HG03571 (cell line): ENCODE measurements at regions not wholly inside any gene's neighbourhood (a gene's known extent, or its start where the extent isn't known, plus 50 kb on each side); places are given as distances from the start of the nearest gene placed in this dataset.

Experiments used
- ATAC-seq: cut with Tn5 transposase; IDR thresholded peaks from one replicate; pipeline ENCODE4 v1.9.1; 2021; ENCODE audit not compliant: unreplicated experiment

DNA sequence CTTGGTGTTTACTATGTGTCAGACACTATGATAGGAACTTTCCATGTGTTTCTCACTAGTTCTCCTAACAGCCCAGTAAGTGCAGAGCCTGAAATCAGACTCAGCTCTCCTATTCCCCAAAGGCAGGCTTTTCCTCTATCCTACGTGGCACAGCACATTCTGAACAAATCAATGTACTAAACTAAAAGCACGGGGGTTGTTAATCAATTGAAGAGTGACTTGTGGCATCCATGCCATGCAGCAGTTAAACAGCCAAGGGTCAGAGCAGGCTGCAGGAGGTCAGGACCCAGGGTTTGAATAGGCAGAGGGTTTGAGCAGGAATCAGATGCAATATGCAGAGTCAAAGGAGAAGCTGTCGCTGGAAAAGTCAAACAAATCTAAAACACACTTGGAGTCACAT is 289.7 kb upstream of the LDB2 start:
- no peak for ATAC-seq

DNA sequence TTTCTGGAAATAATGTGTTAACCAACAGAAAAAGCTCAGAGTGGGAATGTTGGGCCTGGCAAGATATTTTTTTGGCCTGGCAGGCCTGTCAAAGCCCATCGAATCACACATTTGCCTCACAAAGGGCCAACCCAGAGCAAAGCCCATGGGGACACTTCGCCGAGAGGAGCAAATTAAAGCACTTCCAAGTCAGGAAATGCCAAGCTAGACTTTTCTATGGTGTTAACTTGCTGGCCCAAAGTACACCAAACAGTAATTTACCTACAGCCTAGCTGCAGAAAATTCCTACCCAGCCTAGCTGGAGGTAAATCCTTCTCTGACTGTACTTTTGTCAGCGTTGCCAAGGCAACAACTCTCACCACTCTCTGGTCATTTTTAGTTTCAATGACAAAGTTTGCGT is 288.6 kb upstream of the LDB2 start:
- no peak for ATAC-seq

DNA sequence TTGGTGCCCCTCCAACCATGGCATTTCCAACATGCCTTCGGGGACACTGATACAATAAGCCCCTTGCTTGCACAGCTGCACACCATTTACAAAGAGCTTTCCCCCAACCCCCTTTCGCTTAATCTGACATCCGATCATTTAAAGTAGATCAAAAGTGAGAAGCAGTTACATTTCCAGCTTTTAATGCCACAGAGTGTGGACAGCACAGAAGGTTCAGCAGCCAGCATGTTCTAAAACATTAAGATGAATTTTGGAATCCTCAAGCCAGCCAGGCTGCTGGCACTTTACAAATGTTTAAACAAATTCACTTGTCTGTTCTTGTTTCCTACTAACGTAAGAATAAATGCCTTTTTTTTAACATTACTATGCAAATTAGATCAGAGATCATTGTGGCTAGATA is 284.4 kb upstream of the LDB2 start:
- ATAC-seq = no peak

DNA sequence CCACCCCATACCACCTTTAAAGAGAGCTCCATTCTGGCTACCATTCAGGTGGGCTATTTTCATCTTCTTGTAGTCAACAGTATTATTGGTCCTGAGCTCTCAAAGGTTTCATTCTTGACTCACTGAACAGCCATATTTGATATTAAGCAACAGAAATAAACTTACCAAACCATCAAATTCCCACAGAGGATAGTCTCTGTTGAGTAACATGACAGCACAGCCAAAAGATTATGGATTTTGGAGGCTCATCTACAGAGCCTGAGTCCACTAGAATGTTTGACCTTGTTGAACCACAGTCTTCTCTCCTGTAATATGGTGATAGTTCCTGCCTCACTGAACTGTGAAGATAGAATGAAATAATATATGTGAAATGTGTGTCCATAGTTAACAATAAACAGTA is 276.3 kb upstream of the LDB2 start:
- ATAC-seq = no peak

DNA sequence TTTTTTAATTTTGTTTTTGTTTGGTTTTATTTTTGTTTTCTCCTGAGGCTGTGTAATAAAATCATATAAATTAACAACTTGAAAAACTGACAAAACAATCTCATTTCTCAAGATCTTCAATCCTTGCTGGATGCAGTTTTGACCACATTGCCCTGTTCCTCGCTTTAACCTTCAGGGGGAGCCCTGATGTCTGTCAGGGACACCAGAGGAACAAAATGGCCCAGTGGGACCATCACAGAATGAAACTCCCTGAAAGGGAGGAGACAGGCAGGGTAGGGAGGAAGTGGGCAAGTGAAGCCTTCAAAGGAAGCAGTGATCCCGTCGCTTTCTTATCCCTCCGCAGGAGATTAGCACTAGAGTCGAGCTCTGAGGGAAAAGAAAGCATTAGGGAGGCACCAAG is 274.9 kb upstream of the LDB2 start:
- no peak for ATAC-seq

DNA sequence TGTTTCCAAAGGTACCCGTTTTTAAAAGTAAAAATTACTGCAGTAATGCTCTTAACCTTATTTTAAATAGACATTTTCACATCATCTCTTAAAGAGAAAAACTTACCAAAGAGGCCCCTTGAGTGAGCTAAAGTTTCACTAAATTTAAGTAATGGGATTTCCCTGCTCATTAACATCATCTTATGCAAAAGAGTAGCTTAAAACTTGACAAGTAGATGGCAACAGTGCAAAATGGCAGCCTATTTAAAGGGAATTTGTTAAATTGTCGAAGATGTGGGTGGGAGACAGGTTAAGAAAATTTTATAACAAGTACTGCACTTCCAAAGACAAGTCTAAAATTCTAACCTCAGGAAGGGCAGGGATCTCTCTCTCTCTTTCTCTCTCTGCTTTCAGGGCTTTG is 271.7 kb upstream of the LDB2 start:
- no peak for ATAC-seq

DNA sequence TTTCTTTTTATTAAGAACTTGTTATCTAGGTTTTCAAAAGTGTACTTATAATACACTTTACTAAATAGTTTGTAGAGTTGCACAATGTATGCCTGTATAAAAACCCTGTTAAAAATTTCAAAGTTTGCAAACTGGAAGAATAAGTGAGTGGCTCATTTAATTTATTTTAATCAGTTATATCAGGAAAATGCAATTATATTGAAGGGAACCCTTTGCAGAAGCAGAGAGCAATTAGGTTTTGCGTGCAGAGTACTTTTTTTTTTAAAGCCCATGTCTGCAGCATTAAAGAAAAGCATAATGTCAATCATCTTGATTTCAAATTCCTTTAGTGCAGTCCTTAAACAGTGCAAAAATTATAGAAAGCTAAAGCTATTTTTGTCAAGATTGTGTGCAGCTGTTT is 271.3 kb upstream of the LDB2 start:
- ATAC-seq = no peak

DNA sequence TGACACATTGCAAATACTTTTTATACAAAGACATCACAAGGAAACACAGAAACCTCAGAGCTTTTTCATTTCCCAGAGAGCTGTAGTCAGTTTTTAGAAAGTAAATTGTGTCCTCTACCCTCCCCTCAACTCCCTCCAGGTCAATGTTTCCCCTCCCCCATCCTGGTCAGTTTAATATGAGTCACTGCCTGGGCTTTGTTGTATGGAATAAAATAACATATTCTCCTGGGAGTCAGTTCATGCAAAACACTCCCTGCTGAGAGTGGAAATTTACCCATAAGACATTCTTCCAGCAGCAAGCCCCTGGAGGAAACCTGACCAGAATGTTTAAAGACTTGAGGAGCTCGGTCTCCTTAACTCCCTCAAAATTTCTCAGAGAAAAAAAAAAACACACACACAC is 270.1 kb upstream of the LDB2 start:
- no peak for ATAC-seq

DNA sequence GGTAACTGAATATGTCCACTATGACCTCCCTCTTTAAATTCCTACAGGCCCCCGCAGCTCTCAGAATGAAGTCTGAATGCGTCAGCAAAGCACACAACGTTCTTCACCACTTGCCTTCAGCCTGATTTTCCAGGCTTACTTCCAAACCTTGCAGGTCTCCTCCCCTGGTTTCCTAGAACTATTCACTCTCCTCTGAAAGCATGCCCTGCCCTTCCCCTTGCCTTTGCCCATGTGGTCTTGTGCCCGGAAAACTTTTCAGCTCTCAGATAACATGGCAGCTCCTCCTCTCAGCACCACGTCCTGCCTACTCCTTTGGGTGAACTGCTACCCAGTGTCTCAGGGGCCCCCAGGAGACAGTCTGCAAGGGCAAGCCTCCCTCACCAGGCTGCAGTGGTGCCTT is 268.5 kb upstream of the LDB2 start:
- ATAC-seq = no peak

DNA sequence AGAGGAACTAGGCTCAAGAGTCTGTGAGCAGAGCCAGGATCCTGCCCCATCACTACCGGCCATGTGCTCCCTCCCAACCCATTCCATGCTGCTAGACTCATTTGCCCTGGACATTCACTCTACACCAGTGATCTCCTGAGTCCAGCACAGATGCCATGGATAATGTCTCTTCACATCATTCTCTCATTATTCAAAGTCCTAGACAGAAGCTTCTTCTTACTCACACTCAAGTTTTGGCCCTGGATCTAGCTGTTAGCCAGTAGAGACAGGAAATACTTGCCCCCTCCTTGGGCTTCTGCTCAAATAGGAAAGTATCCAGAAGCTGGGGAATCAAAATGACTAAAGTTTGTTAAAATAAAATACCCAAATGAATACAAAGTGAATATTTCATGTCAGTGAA is 266.8 kb upstream of the LDB2 start:
- no peak for ATAC-seq

DNA sequence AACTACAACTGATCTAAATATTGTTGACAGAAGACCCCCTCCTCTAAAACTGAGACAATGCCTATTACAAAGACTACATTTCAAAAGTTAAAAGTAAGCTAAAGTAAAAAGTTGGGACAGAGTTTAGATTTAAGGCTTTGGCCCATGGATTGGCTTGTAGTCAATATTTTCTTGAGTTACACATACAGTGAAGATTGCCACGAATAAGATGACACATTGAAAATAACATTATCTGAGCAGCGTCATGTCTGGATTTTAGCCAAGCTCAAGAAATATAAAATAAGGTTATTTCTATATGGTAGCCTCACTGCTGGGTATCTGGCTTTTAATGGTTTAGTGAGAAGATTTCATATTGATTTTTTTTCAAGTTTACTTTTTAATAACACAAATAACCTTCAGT is 266.2 kb upstream of the LDB2 start:
- no peak for ATAC-seq

DNA sequence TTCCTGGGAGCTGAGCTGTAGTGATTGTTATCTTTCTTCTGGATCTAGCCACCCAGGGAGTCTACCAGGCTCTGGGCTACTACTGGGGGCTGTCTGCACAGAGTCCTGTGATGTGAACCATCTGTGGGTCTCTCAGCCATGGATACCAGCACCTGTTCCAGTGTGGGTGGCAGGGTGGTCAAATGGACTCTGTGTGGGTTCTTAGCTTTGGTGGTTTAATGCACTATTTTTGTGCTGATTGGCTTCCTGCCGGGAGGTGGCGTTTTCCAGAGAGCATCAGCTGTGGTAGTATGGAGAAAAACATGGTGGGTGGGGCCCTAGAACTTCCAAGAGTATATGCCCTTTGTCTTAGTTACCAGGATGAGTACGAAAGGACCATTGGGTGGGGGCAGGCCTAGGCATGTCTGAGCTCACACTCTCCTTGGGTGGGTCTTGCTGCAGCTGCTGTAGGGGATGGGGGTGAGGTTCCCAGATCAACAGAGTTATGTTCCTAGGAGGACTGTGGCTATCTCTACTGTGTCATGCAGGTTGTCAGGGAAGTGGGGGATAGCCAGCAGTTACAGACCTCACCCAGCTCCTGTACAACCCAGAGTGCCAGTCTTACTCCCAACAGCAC is 264.8 kb upstream of the LDB2 start:
- ATAC-seq = no peak

DNA sequence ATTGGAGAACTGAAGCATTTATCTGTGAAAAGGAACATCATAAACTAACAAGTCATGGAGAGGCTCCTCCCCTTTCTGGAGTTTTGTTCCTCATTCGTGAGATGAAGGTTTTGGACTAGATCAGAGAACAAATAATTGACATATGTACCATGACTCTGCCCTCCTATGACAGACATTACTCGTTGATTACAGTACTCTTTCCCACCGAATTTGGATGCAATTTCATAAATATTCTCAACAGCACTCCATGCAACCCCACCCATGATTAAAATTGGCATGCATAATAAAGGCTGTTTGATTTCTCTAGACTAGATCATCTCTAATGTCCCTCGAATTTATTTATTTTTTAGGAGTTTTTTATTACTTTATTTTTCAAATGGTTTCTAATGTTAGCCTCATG is 258.9 kb upstream of the LDB2 start:
- no peak for ATAC-seq

DNA sequence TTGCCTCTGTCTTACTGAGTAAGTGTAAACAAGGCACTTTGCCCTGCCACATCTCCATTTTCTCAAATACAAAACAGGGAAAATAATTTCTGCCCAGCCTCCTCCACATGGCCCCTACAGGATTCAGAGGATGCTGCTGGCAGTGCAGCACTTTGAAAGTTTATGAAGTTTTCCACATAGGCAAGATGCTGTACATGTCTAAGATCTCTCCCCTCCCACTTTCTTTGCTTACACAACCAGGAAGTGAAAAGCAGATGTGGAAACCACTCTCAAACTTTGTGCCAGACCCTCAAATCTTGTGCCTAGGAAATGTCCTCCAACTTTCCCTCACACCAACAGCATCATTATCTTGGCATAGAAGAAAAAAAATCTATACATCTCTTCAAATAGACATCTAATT is 257.0 kb upstream of the LDB2 start:
- no peak for ATAC-seq

DNA sequence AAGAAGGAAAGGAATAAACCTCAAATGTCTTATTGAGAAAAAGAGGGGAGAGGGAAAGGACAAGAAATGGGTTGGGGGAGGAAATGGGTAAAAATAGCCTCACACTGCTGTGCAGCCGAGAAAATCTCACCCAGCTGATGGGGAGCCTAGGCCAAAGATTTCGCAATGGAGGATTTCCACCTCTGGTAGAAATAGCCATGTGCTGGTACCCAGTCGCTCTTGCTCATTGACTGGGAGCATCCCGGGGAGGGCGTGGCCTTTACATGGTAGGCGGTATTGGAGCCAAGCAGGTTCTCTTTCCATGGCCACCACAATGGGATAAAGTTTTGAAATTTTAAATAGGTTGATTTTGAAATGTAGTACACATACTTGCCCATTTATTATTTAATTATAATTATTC is 255.1 kb upstream of the LDB2 start:
- no peak for ATAC-seq

DNA sequence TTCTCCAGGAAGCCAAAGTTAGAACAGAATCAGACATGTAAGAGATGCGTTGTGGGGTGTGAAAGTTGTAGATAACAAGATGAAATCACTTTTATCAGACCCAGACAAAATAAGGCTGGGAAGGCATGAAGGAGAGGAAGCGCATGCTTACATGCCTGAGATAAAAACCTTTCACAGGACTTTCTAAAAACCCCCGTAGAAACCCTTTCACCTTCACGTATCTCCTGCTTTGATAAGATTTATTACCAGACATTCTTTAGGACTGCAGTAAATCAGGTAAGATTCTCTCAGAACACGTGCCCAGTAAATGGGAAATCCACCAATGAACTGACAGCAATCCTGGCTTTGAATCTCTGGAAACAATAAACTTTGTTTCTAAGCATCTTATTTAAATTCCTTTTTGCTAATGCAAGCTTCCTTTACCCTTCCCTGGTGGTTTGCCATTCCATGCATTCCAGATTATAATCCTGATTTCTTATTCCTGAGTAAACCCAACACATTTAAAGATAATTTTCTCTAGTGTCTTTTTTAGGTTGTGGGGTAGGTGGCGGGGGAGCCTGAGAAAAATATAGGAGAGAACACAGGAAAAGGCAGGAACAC is 254.6 kb upstream of the LDB2 start:
- ATAC-seq = no peak

DNA sequence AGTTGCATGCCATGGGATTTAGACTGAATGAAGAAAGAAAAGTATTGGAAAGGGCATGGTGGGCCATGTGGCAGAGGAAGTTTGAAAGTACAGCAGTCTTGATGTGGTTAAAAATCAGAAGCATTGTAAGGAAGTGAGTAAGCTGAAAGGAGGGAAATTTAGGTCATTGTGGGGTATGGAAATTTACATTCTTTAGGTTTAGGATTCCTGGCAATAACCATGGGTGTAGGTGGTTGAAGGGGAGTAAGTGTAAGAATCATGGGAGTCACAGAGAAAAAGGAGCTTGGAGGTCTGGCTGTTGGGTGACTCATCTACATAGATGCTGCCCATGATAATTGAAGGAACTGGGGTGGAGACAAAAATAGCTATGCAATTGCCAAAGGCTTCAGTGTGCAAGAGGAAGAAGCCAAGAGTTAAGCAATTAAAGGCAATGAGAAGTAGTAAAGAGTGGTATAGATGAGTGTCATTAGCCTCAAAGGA is 243.8 kb upstream of the LDB2 start:
- ATAC-seq = no peak

DNA sequence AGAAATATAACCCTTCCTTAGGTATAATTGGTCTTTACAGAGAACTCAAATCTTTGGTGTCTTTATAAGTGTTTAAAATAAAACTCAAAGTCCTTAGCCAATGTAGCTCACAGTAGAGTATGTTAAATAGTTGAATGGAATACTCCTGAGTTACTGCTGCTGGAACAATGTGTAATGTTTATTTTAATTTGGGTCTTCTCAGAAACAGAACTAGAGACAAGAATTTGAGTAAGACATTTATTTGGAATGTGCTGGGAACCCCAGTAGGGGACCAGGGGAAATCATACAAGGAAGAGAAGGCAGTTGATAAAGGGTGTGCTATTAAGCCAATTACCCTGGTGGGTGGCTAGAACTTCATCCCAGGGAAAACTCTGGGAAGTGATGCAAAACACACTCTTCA is 240.4 kb upstream of the LDB2 start:
- ATAC-seq = no peak

DNA sequence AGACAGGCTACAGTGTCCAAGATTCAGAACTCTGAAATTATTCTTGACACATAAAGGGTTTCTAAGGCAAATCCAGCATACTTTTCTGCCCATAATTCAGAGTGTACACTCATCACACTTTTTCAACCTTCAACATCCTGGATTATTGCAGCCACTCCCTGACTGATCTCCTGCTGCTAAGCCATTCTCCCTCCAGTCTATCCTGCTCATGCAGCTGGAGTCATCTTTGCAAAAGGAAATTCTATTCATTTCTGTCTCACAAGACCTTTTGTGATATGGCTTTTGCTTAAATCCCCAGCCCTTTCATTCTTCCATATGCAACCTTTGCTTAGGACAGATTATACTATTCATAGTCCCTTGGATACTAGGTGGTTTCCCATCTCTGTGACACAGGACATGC is 236.1 kb upstream of the LDB2 start:
- no peak for ATAC-seq

DNA sequence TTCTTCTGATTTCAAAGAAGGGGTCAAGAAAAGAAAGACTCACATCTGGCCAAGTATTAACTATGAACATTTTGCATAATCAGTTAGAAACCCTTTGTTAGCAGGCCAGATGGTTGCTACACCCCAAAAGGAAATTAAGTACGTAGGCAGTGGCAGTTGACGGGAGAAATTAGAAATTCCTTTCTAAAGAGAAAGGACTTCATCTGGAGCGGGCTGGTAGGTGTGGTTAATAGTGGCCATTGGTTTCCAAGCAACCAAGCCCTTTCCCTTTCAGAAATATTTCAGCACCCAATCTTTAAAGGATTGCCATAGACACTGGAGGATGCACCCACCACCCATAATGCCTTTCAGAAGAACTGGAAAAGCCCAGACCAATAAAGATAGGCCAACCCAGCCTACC is 235.7 kb upstream of the LDB2 start:
- ATAC-seq = no peak

DNA sequence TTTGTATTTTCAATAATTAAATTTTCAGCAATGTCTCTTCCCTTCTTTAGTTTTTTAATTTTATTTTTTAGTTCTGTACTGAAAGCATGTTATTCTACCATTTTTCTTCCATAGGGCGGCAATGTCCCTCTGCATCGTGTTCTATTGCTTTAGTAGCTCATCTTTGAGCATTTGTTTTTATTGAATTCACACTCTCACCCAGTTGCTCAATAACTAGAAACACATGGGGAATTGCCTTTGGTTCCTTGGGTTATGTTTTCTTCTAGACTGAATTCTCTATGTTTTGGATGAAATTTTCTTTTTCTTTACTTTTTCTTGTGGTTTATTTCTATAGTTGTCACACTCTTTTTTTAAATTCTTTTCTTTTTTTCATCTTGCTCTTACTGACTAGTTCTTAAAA is 233.8 kb upstream of the LDB2 start:
- no peak for ATAC-seq

DNA sequence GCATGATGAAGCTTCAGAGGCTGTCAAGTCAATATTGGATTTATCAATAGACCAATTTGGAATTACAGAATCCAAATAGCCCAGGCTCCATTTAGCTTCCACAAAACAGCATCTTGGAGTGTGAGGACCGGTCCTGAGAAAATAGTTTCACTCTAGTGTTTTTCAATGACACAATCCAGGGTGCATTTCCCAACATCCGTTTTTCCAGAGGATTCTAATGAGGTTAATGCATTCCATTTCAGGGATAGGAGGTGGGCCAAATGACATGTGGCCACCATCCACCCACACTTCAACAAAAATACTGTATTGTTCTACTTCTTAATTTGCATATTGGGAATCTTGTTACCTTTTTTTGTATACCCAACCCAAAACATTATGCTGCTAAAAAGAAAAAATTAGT is 229.8 kb upstream of the LDB2 start:
- no peak for ATAC-seq

DNA sequence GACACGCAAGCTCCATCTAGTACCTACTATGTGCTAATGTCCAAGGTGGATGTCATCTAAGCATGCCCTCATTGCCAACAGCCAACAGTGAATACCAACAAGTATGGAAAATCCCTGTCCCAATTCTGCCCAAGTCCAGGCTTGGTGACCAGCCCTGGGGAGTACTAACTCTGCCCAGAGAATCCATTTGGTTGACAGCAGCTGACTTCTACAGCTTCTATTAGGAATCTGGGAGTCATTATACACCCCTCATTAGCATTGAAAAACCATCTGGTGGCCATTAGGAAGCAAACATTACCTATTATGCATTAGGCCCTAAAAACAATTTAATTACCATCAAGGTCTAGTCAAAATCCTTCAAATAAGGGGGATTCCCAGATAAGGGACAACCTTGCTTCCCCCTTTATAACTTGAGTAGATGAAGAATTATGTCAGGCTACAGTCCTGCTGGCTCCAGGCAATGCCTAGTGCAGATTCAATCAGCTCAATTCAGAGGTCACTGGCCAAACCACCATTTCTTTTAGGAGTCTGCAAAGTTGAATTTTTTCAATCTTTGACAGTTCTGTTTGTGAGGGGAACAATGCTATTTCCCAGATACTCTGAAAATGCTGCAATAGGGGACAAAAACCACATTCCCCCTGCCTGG is 228.0 kb upstream of the LDB2 start:
- ATAC-seq = no peak
